Kidney (tissue), 13 donors: ENCODE measurements at regions not wholly inside any gene's neighbourhood (a gene's known extent, or its start where the extent isn't known, plus 50 kb on each side); places are given as distances from the start of the nearest gene placed in this dataset.
"Not testable (repeated sequence)": the region's sequence is repeated elsewhere in the genome, so short reads cannot be mapped to it uniquely, and the experiment has no call there.

Experiments used
- DNase-seq, 5 donors: peaks; one replicate each; pipeline ENCODE4 v3.0.0-alpha.2; 2013 to 2020
- FAIRE-seq: peaks from 2 replicates; lab custom pipeline; 2012; peaks lifted over from hg19 to GRCh38; lab: Jason Lieb, UNC
- H3K27ac ChIP-seq, 2 donors: one replicate each; pipeline ENCODE4 v1.7.0; 2013; ENCODE audit warnings: low read depth in 2 of 2, low read length in 2 of 2, inconsistent platforms in 1 of 2
- H3K27me3 ChIP-seq: one replicate; pipeline ENCODE4 v1.7.1; 2013; ENCODE audit warnings: low read length, inconsistent platforms; ENCODE audit not compliant: control insufficient read depth, insufficient read depth
- H3K36me3 ChIP-seq, 3 donors: one replicate each; pipeline versions ENCODE4 v1.7.0 to v1.7.1; 2013; ENCODE audit warnings: low read length in 3 of 3, control low read depth in 1 of 3, inconsistent platforms in 1 of 3; ENCODE audit not compliant: insufficient read depth in 3 of 3, control insufficient read depth in 2 of 3
- H3K4me1 ChIP-seq, 3 donors: one replicate each; pipeline versions ENCODE4 v1.7.0 to v1.7.1; 2013; ENCODE audit warnings: low read length in 3 of 3, inconsistent platforms in 1 of 3, low read depth in 1 of 3; ENCODE audit not compliant: control insufficient read depth in 2 of 3, insufficient read depth in 2 of 3
- H3K4me3 ChIP-seq, 3 donors: one replicate each; pipeline versions ENCODE4 v1.7.0 to v1.8.1; 2013; ENCODE audit warnings: low read length in 3 of 3, control low read depth in 1 of 3, inconsistent platforms in 1 of 3
- H3K9ac ChIP-seq, 3 donors: one replicate each; pipeline versions ENCODE4 v1.7.0 to v1.7.1; 2013; ENCODE audit warnings: low read length in 3 of 3, control low read depth in 1 of 3, inconsistent platforms in 1 of 3
- H3K9me3 ChIP-seq, 3 donors: one replicate each; pipeline versions ENCODE4 v1.7.0 to v1.7.1; 2013; ENCODE audit warnings: low read length in 3 of 3, control low read depth in 1 of 3, inconsistent platforms in 1 of 3; ENCODE audit not compliant: control insufficient read depth in 2 of 3, insufficient read depth in 1 of 3
- intact Hi-C: fragments of 100-400 bp; cut with DNase I; formaldehyde crosslinking; loops from one replicate; pipeline ENCODE4 v1.11.1; 2022
- TF ChIP-seq, protein P1 (sequence below): IDR thresholded peaks from 3 replicates; pipeline ENCODE4 v1.5.1; 2012; ENCODE audit warnings: mild to moderate bottlenecking, moderate library complexity, borderline replicate concordance; ENCODE audit not compliant: insufficient read depth; ENCODE audit errors: extremely low read depth
- donor health status: control.
- donor health status: control.
- donor health status: control.
- donor health status: control.
- donor health status: control.
- donor health status: DM: yes; HTN: yes; CAD: no.
- donor health status: Normal renal cell carcinoma (clear cell type).

- intact Hi-C loops, result no loop called here
- FAIRE-seq (no peak), DNase-seq (no peak)
- Histone ChIP-seq H3K9ac (no peak overlapping the region), H3K4me3 (no peak overlapping the region), H3K9me3 (no peaks in the 10 kb centered on the region), H3K4me1 (no peaks in the 10 kb centered on the region), H3K36me3 (no peaks in the 10 kb centered on the region), H3K27me3 (no peaks in the 10 kb centered on the region), H3K27ac (no peak overlapping the region)
- TF ChIP-seq, protein P1, sequence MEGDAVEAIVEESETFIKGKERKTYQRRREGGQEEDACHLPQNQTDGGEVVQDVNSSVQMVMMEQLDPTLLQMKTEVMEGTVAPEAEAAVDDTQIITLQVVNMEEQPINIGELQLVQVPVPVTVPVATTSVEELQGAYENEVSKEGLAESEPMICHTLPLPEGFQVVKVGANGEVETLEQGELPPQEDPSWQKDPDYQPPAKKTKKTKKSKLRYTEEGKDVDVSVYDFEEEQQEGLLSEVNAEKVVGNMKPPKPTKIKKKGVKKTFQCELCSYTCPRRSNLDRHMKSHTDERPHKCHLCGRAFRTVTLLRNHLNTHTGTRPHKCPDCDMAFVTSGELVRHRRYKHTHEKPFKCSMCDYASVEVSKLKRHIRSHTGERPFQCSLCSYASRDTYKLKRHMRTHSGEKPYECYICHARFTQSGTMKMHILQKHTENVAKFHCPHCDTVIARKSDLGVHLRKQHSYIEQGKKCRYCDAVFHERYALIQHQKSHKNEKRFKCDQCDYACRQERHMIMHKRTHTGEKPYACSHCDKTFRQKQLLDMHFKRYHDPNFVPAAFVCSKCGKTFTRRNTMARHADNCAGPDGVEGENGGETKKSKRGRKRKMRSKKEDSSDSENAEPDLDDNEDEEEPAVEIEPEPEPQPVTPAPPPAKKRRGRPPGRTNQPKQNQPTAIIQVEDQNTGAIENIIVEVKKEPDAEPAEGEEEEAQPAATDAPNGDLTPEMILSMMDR, result no peak
Observed at GRCh38 chr2:186426153-186427016, 59.7 kb upstream of the ZC3H15 start.

DNA sequence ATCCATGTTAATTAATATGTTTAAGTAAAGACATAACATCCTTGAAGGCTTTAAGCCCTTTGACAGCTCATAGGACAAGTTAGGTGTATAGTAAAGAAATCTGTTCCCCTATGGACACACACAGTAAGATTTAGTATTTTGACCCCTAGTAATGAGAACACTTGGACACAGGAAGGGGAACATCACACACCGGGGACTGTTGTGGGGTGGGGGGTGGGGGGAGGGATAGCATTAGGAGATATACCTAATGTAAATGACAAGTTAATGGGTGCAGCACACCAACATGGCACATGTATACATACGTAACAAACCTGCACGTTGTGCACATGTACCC lies 59.1 kb upstream of the ZC3H15 start:
- H3K9ac ChIP-seq, H3K36me3 ChIP-seq, FAIRE-seq, H3K4me3 ChIP-seq, DNase-seq, H3K27me3 ChIP-seq, intact Hi-C loops, H3K27ac ChIP-seq, H3K4me1 ChIP-seq, H3K9me3 ChIP-seq: not testable (repeated sequence)

DNA sequence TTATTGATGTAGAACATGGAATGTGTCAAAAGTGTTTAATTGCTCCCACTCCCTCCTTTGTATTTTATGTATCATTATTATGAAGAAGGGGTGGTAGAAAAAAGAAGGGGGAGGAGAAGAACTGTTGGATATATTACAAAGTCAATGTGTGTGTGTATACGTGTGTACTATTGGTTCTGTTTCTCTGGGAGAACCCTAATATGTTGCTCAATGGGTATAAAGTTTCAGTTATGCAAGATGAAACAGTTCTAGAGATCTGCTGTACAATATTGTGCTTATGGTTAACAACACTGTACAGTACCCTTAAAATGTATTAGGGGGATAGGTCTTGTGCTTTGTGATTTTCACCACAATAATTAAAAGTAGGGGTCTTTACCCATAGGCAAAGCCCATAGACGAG lies 58.1 kb upstream of the ZC3H15 start:
- Histone ChIP-seq H3K4me1 (no peaks in the 10 kb centered on the region), H3K27me3 (no peaks in the 10 kb centered on the region), H3K36me3 (no peaks in the 10 kb centered on the region), H3K9me3 (no peaks in the 10 kb centered on the region), H3K9ac (no peak overlapping the region), H3K27ac (no peak overlapping the region), H3K4me3 (no peak overlapping the region)
- DNase-seq (no peak), FAIRE-seq (no peak)
- TF ChIP-seq, protein P1, result no peak
- intact Hi-C loops, result no loop called here

DNA sequence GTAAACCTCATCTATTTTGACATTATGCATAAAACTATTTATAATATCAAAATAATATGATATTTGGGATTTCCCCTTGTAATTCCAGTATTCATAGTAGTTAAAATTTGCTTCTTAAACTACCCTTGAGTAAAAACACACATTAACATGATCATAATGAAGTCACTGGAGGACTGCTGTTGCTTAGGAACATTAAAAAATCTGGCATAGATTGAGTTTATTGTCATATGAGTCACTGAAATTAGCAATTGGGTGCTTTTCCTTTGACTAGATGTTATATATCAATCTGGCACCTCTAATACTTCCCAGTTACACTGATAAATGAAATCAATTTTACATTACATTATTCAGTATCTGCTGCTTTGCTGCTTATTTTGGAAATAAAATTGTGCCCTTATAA lies 57.0 kb upstream of the ZC3H15 start:
- no peaks in the 10 kb centered on the region for H3K4me1 ChIP-seq
- no peak for FAIRE-seq
- TF ChIP-seq, protein P1, result no peak
- H3K36me3 ChIP-seq, result no peaks in the 10 kb centered on the region
- H3K9me3 ChIP-seq, result no peaks in the 10 kb centered on the region
- no peak overlapping the region for H3K27ac ChIP-seq
- no peak for DNase-seq
- no peak overlapping the region for H3K9ac ChIP-seq
- H3K27me3 ChIP-seq, result no peaks in the 10 kb centered on the region
- intact Hi-C loops, result no loop called here
- no peak overlapping the region for H3K4me3 ChIP-seq
